Panc1 (cell line): ENCODE measurements at regions not wholly inside any gene's neighbourhood (a gene's known extent, or its start where the extent isn't known, plus 50 kb on each side); places are given as distances from the start of the nearest gene placed in this dataset.
"Not testable (repeated sequence)": the region's sequence is repeated elsewhere in the genome, so short reads cannot be mapped to it uniquely, and the experiment has no call there.

Experiments
- ATAC-seq: fragments of 200-7000 bp; cut with Tn5 transposase; 2 replicates; pipeline ENCODE4 v1.9.1; 2020; ENCODE audit warnings: mild to moderate bottlenecking, moderate library complexity
- BruUV-seq: library from RNA; stranded (reverse); fragments of 400-500 nt; replicated peaks from 2 replicates; lab custom pipeline; 2021; lab: Mats Ljungman, UMichigan
- CTCF ChIA-PET: fragments of 300-600 bp; sonication (Branson Sonifier 250); formaldehyde crosslinking; loops from one replicate; lab custom pipeline; 2022; ENCODE audit warnings: antibody characterized with exemption; lab: Charles Lee
- POLR2A ChIA-PET: fragments of 300-600 bp; sonication (Branson Sonifier 250); formaldehyde crosslinking; loops from one replicate; lab custom pipeline; 2022; ENCODE audit warnings: antibody characterized with exemption; lab: Charles Lee
- DNase-seq: peaks from one replicate; pipeline ENCODE4 v3.0.0-alpha.2; 2010; ENCODE audit warnings: low read depth, low spot score
- H3K27ac ChIP-seq: 2 replicates; pipeline ENCODE4 v1.5.1; 2011; ENCODE audit warnings: mild to moderate bottlenecking, low read length, inconsistent platforms
- H3K27me3 ChIP-seq: fragments of 200-500 bp; sonication (Bioruptor generic); 2 replicates; pipeline ENCODE4 v1.6.0; 2014; ENCODE audit warnings: low read length, inconsistent platforms; ENCODE audit not compliant: control insufficient read depth, insufficient read depth
- H3K36me3 ChIP-seq: fragments of 200-500 bp; sonication (Bioruptor generic); 2 replicates; pipeline ENCODE4 v1.5.1; 2014; ENCODE audit warnings: inconsistent platforms, mild to moderate bottlenecking, low read length, moderate library complexity; ENCODE audit not compliant: control insufficient read depth, insufficient read depth
- H3K4me1 ChIP-seq: 2 replicates; pipeline ENCODE4 v1.5.1; 2011; ENCODE audit warnings: inconsistent platforms, mild to moderate bottlenecking, low read length, moderate library complexity; ENCODE audit not compliant: control insufficient read depth, insufficient read depth
- H3K4me3 ChIP-seq, 2 experiments: 2 replicates each; pipeline ENCODE4 v1.5.1; 2011 to 2012; ENCODE audit warnings: low read depth in 2 of 2, low read length in 2 of 2, mild to moderate bottlenecking in 2 of 2, inconsistent platforms in 1 of 2, moderate library complexity in 1 of 2
- H3K9me3 ChIP-seq: fragments of 200-500 bp; sonication (Bioruptor generic); 2 replicates; pipeline ENCODE4 v1.5.1; 2014; ENCODE audit warnings: low read depth, mild to moderate bottlenecking, inconsistent platforms, low read length, moderate library complexity; ENCODE audit not compliant: control insufficient read depth, insufficient read depth
- CTCF ChIP-seq: fragments of 450-650 bp; IDR thresholded peaks from 2 replicates; pipeline ENCODE4 v1.5.1; 2017; ENCODE audit warnings: mild to moderate bottlenecking
- POLR2AphosphoS5 ChIP-seq: IDR thresholded peaks from 2 replicates; pipeline ENCODE4 v1.6.1; 2012; ENCODE audit warnings: mild to moderate bottlenecking, low read depth, low read length, moderate library complexity
- SIN3A ChIP-seq: IDR thresholded peaks from 2 replicates; pipeline ENCODE4 v1.6.1; 2012; ENCODE audit warnings: low read depth, mild to moderate bottlenecking, low read length, moderate library complexity, borderline replicate concordance; ENCODE audit not compliant: insufficient read depth
- TCF7L2 ChIP-seq: IDR thresholded peaks from 2 replicates; pipeline ENCODE4 v1.6.1; 2011; ENCODE audit warnings: mild to moderate bottlenecking, low read depth, low read length, inconsistent platforms
- in situ Hi-C: cut with HindIII; loops from 2 replicates; pipeline ENCODE4 v1.10.0; 2016; ENCODE audit warnings: low sequenced_read_pairs, low pct_unique_long_range_greater_than_20kb
- intact Hi-C: fragments of 100-400 bp; cut with micrococcal nuclease; formaldehyde crosslinking; loops from one replicate; pipeline ENCODE4 v1.10.0; 2022; ENCODE audit not compliant: unreplicated experiment
- TF ChIP-seq, protein P1 (sequence below), 2 experiments: IDR thresholded peaks; 2 replicates each; pipeline ENCODE4 v1.6.1; 2011 to 2012; ENCODE audit warnings: low read depth in 2 of 2, control low read depth in 1 of 2, low read length in 1 of 2, mild to moderate bottlenecking in 1 of 2, moderate library complexity in 1 of 2; ENCODE audit not compliant: insufficient read depth in 1 of 2

- no peak overlapping the region for H3K27ac ChIP-seq
- no peaks in the 10 kb centered on the region for H3K36me3 ChIP-seq
- BruUV-seq = no TSS peak
- no peak overlapping the region for H3K4me3 ChIP-seq
- TF ChIP-seq, protein P1, sequence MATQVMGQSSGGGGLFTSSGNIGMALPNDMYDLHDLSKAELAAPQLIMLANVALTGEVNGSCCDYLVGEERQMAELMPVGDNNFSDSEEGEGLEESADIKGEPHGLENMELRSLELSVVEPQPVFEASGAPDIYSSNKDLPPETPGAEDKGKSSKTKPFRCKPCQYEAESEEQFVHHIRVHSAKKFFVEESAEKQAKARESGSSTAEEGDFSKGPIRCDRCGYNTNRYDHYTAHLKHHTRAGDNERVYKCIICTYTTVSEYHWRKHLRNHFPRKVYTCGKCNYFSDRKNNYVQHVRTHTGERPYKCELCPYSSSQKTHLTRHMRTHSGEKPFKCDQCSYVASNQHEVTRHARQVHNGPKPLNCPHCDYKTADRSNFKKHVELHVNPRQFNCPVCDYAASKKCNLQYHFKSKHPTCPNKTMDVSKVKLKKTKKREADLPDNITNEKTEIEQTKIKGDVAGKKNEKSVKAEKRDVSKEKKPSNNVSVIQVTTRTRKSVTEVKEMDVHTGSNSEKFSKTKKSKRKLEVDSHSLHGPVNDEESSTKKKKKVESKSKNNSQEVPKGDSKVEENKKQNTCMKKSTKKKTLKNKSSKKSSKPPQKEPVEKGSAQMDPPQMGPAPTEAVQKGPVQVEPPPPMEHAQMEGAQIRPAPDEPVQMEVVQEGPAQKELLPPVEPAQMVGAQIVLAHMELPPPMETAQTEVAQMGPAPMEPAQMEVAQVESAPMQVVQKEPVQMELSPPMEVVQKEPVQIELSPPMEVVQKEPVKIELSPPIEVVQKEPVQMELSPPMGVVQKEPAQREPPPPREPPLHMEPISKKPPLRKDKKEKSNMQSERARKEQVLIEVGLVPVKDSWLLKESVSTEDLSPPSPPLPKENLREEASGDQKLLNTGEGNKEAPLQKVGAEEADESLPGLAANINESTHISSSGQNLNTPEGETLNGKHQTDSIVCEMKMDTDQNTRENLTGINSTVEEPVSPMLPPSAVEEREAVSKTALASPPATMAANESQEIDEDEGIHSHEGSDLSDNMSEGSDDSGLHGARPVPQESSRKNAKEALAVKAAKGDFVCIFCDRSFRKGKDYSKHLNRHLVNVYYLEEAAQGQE (IDR thresholded peaks at IDR 0.05; ENCODE audit: insufficient read depth in 1 of 2, low read depth in 2 of 2, low read length in 1 of 2) = no peak
- TF ChIP-seq CTCF = no peak
- no peak for TF ChIP-seq TCF7L2
- no peak for TF ChIP-seq POLR2AphosphoS5
- no peaks in the 10 kb centered on the region for H3K27me3 ChIP-seq
- in situ Hi-C loops = no loop called here
- no peak for DNase-seq
- CTCF ChIA-PET = no interaction called here
- POLR2A ChIA-PET = no interaction called here
- no peaks in the 10 kb centered on the region for H3K9me3 ChIP-seq
- ATAC-seq = no peak
- H3K4me1 ChIP-seq = peaks cover 9% of the 10 kb centered on the region
- intact Hi-C loops = no loop called here
Observed at GRCh38 chr11:69221086-69221485, 65.4 kb downstream of the SMIM38 start.

GRCh38 chr11:69221636-69222035 lies 65.9 kb downstream of the SMIM38 start:
- CTCF ChIA-PET, H3K4me1 ChIP-seq, H3K4me3 ChIP-seq, in situ Hi-C loops, intact Hi-C loops, POLR2A ChIA-PET, ATAC-seq, H3K27ac ChIP-seq, BruUV-seq, H3K36me3 ChIP-seq, H3K27me3 ChIP-seq, H3K9me3 ChIP-seq, DNase-seq: not testable (repeated sequence)

GRCh38 chr11:69227271-69227670 lies 66.7 kb upstream of the MYEOV start:
- TF ChIP-seq SIN3A = no peak
- no peak for TF ChIP-seq CTCF
- no peak for TF ChIP-seq TCF7L2
- TF ChIP-seq POLR2AphosphoS5 = no peak
- TF ChIP-seq, protein P1 (IDR thresholded peaks at IDR 0.05; ENCODE audit: insufficient read depth in 1 of 2, low read depth in 2 of 2, low read length in 1 of 2) = no peak
- POLR2A ChIA-PET = no interaction called here
- no peaks in the 10 kb centered on the region; the same call in 1 of the 2 replicates for H3K9me3 ChIP-seq
- intact Hi-C loops = no loop called here
- no peaks in the 10 kb centered on the region for H3K4me1 ChIP-seq
- CTCF ChIA-PET = no interaction called here
- ATAC-seq (no peak), DNase-seq (no peak)
- H3K27ac ChIP-seq = no peak overlapping the region
- in situ Hi-C loops = no loop called here
- no TSS peak for BruUV-seq
- no peaks in the 10 kb centered on the region for H3K27me3 ChIP-seq
- no peaks in the 10 kb centered on the region for H3K36me3 ChIP-seq
- H3K4me3 ChIP-seq = no peak overlapping the region
